GM19372 (cell line): ENCODE measurements at regions not wholly inside any gene's neighbourhood (a gene's known extent, or its start where the extent isn't known, plus 50 kb on each side); places are given as distances from the start of the nearest gene placed in this dataset.
A peak's percentile ranks its signal among the peaks of the same experiment; 100 is the strongest.
"Not testable (repeated sequence)": the region's sequence is repeated elsewhere in the genome, so short reads cannot be mapped to it uniquely, and the experiment has no call there.

Experiments used
- ATAC-seq: cut with Tn5 transposase; IDR thresholded peaks from one replicate; pipeline ENCODE4 v1.9.1; 2021; ENCODE audit warnings: mild to moderate bottlenecking, low read depth, moderate library complexity; ENCODE audit not compliant: unreplicated experiment

DNA sequence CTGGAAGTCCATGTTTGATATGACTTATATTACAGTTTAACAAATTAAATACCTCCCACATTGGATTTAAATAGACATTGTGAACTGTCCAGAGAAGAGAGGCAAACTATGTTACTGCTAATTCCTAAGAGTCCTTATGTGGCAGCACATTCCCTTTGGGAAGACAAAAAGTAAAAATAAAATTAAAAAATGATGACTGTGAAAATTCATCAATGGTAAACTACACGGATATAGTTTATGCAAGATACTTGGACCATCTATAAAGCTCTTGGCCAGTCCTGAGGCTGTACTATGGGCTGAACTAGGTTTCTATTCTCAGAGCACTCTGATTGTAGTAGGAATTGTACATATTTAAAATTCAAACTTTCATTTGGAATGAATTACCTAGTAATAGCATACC is 206.4 kb downstream of the LRRK2 start:
- no peak for ATAC-seq

DNA sequence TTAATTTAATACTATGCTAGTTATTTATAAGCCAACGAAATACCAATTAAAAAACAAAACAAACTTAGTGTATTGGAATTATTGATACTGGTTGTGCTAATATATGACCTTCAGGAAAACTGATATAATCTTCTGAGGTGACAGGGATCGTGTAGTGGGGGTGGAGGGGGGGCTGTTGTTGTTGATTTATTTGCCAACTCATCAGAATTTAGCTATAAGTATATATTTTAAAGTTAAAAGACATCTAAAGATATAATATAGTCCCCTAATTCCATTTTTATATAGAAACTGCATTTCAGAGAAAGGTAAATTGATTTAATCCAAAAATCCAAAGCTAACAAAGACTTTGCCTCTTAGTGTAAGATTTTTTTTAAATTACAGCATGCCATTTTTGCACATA is 210.5 kb downstream of the LRRK2 start:
- ATAC-seq, result no peak

GRCh38 chr12:40435951-40436350 is 211.2 kb downstream of the LRRK2 start:
- no peak for ATAC-seq

DNA sequence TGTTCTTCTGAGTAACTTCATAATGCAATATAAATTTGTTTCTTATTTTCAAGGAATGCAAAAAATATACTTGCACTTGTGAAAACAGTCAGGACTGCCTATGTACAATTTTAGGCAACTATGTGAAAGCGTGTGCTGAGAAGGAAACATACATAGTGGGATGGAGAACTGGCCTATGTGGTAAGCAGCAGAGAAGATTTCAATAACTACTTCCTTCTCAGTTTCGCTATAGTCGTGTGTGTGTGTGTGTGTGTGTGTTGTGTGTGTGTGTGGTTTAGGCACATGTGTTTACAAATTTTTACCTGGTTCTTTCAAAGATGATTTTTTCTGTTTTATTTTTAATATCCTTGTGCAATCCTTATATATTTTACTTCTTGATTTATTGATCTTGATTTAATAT is 211.8 kb downstream of the LRRK2 start:
- ATAC-seq, result no peak

DNA sequence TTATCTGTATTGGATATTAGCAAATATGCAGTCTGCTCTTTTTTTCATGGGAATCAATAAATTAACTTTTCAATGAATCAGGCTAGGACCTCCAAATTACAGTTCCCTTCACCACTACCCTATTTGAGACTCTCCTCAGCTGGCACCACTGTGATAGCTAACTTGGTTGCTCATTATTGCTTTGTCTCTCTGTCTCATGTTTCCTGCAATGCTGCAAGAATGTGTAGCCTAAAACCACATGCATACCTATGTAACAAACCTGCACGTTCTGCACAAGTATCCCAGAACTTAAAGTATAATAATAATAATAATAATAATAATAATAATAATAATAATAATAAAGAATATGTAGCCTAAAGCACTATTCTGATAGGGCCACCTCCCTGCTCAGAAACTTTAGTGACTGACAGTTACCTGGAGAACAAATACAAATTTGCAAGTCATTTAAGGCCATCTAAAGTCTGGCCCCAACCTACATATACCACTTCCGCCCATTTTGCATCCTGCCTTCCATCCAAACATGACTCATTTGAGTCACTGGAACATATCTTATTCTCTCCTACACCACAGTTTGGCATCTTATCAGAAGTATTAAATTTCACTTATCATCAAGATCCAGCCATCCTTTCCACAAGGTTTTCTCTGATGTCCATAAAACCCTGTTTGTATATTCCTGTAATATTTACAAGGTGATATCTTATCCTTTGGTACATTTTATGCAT is 215.1 kb downstream of the LRRK2 start:
- no peak for ATAC-seq

DNA sequence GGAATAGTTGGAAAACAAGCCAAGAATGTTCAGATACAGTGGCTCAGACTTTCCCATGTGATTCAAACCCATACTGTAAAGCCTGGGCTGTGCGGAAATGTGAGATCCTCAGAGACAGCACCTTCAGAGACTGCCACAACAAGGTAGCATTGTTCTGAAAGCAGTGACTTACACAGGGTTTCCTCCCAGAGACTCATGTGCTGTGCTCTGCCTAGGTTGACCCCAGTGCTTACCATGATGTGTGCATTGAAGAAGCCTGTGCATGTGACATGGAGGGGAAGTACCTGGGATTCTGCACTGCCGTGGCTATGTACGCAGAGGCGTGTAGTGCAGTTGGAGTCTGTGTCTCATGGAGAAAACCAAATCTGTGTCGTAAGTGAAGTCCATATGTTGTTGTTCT is 219.4 kb downstream of the LRRK2 start:
- no peak for ATAC-seq

DNA sequence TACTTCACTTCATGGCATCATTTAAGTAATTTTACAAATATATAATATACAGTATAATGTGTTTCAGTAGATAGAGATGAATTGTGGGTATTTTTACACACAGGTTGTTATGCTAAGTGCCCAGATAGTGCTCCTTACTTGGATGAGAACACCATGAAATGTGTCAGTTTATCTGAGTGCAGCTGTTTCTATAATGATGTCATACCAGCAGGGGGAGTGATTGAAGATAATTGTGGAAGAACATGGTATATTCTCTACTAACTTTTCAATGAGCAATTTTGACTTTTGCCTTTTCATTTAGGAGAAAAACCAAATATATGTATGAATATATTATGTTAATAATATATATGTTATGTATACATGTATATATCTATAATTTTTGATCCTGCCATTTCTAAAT is 221.6 kb downstream of the LRRK2 start:
- peak; percentile 59 for ATAC-seq

GRCh38 chr12:40448523-40448922 is 223.7 kb downstream of the LRRK2 start:
- not testable (repeated sequence) for ATAC-seq

- no peak for ATAC-seq
Measured at GRCh38 chr12:40451661-40452060, 226.9 kb downstream of the LRRK2 start.

DNA sequence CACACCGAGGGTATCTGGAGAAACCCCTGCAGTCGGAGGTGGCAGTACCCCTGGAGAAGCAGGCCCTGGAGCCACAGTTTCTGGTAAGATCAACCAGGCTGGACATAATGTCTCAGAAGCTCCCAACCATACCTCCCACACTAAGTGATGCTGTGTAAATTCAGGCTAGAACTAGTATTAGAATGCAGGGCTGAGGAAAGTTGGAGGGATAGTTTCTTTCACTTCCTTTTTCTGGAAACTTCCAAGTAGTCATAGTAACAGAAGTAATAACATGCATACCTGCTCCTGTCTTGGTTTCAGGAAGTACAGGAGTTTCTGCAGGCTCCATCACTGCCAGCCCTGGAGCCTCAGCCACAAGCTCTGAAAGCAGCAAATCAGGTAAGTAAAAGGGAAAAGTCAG is 228.1 kb upstream of the CNTN1 start:
- no peak for ATAC-seq

GRCh38 chr12:40469736-40470135 is 222.5 kb upstream of the CNTN1 start:
- no peak for ATAC-seq

DNA sequence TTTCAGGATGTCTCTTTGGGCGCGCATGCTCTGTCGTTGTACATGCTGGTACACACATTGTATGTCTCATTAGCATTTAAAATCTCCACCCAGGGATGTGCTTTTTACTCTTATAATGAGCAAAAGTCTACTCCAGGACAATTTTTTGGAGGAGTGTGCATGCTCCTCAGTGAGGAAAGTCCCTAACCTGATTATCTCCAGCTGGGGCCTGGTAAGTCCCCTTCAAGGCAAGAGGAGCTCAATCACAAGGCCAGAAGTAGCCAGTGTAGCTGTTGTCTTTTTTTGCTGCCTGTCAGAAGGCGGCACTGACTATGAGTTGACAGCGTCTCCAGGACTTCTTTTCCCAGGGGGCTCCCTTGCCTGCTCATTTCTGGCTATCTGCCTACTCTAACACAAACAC is 218.3 kb upstream of the CNTN1 start:
- ATAC-seq, result no peak

- ATAC-seq, result no peak
Measured at GRCh38 chr12:40474630-40475029, 217.6 kb upstream of the CNTN1 start.

DNA sequence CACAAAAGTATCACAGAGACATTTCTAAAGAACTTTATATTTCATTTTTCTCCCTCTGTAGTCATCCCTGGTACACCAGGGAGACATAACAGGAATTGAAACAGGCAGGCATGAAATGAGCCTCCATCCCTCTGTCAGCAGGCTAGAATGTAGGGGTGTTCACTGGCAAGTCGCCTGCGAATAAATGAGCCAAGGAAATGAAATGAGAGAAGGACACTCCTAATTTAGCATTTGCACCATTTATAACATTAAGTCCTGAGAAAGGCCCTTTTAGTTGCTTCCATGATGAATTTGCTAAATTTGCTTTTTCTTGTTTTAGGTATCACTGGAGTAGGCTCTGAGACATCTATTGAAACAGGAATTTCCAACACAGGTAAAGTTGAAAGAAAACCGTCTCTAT is 192.4 kb upstream of the CNTN1 start:
- ATAC-seq, result no peak

- peak; percentile 60 for ATAC-seq
Measured at GRCh38 chr12:40502322-40502721, 189.9 kb upstream of the CNTN1 start.

DNA sequence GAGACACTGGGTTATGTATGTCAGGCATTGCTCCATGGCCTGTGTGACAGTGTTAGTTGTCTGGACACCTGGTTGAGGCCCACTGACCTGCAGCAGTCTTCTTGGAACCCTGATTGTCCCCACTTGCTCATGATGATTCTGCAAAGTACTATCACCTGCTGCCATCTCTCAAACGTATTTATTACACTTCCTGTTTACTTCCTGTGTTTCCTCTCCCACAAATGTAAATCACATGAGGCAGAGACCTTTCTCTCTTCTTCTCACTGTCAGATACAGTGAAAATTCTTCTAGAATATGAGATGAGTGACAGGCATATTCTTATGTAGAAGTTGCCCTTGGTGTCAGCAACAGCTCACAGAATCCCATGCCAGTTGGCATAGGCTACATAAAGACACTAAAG is 186.9 kb upstream of the CNTN1 start:
- no peak for ATAC-seq

GRCh38 chr12:40508421-40508820 is 183.8 kb upstream of the CNTN1 start:
- no peak for ATAC-seq

DNA sequence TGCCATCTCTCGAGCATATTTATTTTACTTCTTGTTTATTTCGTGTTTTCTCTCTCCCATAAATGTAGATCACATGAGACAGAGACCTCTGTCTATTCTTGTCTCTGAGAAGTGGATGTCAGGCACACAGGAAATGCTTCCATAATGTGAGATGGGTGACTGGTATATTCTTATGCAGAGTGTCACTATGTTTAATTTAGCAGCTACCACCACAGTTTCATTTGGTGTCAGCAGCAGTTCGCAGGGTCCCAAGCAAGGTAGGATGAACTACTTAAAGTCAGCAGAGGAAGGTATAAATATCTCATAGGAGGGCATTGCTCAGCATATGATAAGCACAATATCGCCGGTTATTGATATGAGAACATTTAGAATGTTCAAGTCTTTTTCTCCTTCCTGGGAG is 180.9 kb upstream of the CNTN1 start:
- no peak for ATAC-seq

DNA sequence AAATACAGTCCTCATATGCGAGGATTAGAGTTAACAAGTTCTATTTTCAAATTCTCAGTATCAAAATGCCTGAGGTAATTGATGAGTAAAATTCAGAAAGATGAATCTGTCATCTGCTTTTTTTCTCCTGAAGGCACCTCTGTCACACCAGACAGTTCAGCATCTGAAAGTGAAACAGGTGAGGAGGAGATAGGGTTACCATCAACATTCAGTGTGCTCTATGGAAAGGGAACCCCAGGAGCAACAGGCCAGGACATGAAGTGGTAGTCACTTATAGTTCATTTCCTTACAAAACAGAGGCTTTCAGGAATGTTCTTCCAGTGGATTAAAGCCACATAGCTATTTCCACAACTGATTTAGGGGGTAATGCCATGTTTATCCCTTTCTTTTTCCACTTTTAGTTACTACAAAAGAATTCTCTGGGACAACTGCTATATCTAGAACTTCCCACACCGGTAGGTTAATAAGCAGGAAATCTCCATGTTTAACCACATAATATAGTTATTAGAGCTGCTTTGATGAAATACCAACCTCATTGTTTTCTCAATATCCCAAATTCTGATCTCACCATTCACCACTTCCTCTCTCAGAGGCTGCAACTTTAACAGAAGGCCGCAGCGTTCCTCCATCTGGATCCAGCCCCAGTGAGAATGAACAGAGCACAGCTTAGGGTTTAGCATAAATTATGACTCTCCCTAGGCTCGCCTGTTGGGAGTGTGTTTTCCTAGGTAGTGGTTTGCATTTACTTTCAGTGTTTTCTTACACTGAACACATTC is 177.0 kb upstream of the CNTN1 start:
- ATAC-seq, result no peak

- ATAC-seq, result no peak
Measured at GRCh38 chr12:40522837-40523236, 169.4 kb upstream of the CNTN1 start.

GRCh38 chr12:40525054-40525453 is 167.2 kb upstream of the CNTN1 start:
- ATAC-seq, result no peak

- ATAC-seq, result no peak
Measured at GRCh38 chr12:40534828-40535227, 157.4 kb upstream of the CNTN1 start.
